Heart left ventricle (tissue), 13 donors: ENCODE measurements at regions not wholly inside any gene's neighbourhood (a gene's known extent, or its start where the extent isn't known, plus 50 kb on each side); places are given as distances from the start of the nearest gene placed in this dataset.

Experiments used
- CTCF ChIP-seq, 12 donors: fragments of 200-600 bp; sonication (generic) in 4 of 12; IDR thresholded peaks; one replicate each; pipeline versions ENCODE4 v1.5.0 to v1.8.0; 2018 to 2022; ENCODE audit warnings: antibody characterized with exemption in 12 of 12, mild to moderate bottlenecking in 5 of 12
- POLR2A ChIP-seq, 2 donors: fragments of 450-650 bp; IDR thresholded peaks; one replicate each; pipeline ENCODE4 v1.6.1; 2017; ENCODE audit warnings: antibody characterized with exemption in 2 of 2, mild to moderate bottlenecking in 2 of 2, moderate library complexity in 2 of 2
- donor health status: ischemic (EF 13 %, LVEDD 7.1; RV severe dilation, severe dysfunction).
- donor health status: DM: no; HTN: yes; CAD: no.
- donor health status: DM: no; HTN: no; CAD: no.
- donor health status: ischemic (EF 25% LVEDD 6.9; RV normal size, moderate dysfunction).
- donor health status: ischemic (EF 25% LVEDD 5.7; RV mildly dilated, moderate dysfunction).
- donor health status: ischemic (EF 35%, LVEDD 5.7; RV mildly dilated, moderate dysfunction).
- donor health status: nonischemic (EF 11% LVEDD 7.7; RV severe dilation, severe dysfunction).
- donor health status: DM: yes; HTN: yes; CAD: no.
- donor health status: PGD.
- donor health status: ischemic (EF 29% LVEDD 5.4; RV normal size, mild dysfunction).
- donor health status: nonischemic (EF 23%, LVEDD 6.1; RV moderate dilation, normal function).

- TF ChIP-seq CTCF (IDR thresholded peaks at IDR 0.05) (no peak), POLR2A (IDR thresholded peaks at IDR 0.05) (no peak)
Measured at GRCh38 chr7:10875080-10875479, 98.6 kb upstream of the PHF14 start.
